NCI-H146 (cell line): ENCODE measurements at regions not wholly inside any gene's neighbourhood (a gene's known extent, or its start where the extent isn't known, plus 50 kb on each side); places are given as distances from the start of the nearest gene placed in this dataset.
"Not testable (repeated sequence)": the region's sequence is repeated elsewhere in the genome, so short reads cannot be mapped to it uniquely, and the experiment has no call there.

Source experiments
- DNase-seq: peaks from one replicate; lab custom pipeline; 2025; lab: John Stamatoyannopoulos, UW

DNA sequence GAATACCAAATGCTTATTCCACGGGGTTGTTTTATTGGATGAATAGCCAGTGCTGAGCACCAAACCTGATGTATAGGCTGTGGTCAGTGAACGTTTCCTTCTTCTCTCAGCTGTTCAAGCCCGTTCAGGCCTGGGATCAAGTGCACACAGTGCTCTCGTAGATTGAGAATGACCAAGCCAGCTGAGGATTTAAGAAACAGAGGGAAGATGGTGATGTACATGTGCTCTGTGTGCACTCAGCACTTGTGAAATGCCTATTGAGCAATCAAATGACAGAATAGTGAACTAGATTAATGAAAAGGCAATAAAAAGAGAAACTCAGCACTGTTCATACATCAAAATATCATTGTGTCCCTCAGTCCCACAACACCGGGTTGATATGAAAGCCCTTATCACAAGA is 302.5 kb downstream of the BMPER start:
- no peak for DNase-seq

DNA sequence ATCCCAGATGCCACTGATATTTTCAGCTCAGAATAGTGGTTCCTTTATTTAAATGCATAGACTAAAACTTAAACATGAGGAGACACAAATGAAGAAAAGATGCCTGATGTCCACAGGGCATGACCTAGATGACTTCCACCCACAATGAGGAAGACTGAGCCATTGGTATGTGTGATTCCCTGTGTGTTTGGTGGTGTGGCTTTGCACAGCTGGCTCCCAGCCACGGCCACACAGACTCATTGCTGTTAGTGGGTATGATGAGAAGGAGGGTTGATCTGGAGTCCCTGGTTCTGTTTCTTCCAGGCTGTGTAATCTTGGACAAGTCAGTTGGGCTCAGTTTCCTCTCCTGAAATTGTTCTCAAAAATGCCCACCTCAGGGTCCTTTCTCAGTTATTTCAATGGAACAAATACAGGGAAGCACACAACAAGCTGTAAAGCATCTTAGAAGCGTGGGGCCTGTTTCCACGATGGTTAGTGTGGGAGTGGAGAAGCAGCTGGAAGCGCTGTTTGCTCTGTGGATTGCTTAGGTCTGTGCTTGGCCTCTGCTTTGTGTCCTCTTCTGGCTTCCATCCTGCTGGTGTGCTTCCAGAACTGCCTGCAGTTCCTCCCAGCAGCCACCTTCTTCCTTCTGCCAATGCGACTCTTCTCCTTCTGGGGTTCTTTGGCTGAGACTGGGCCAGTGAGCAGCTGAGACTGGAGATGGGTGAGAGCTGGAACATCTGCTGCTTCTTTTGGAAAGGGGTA is 303.7 kb downstream of the BMPER start:
- DNase-seq: no peak

DNA sequence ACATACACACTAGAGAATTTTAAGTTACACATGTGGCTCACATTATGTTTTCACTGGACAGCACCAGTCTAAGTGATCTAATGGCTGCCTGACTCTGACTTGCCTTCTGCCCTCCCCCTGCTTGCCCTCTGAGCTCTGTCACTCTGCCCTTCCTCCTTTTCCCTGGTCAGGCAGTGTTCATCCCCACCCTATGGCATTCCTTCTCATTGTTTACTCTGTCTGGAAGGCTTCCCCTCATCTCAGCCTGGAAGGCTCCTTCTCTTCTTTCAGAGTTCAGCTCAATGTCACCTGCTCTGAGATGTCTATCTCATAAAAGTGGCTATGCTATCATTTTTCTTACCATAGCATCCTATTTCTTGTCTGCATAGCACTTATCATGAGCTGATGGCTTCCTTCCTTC is 305.7 kb downstream of the BMPER start:
- no peak for DNase-seq

DNA sequence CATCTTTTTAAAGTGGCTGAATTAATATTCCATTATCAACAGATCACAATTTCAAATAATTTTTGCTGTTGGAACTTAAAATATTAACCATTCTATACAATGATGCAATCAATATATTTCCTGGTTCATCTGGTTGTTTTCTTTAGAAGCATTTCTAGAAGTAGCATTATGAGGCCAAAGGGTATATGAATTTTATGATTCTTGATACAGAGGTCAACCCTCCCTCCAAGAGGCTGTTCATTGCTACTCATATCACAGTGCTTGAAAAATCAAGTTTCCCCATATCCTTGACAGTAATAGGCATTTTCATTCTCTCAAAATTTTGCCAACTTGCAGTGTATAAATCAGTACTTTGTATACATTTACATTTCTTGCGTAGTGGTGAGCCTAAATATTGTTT is 312.6 kb downstream of the BMPER start:
- no peak for DNase-seq

DNA sequence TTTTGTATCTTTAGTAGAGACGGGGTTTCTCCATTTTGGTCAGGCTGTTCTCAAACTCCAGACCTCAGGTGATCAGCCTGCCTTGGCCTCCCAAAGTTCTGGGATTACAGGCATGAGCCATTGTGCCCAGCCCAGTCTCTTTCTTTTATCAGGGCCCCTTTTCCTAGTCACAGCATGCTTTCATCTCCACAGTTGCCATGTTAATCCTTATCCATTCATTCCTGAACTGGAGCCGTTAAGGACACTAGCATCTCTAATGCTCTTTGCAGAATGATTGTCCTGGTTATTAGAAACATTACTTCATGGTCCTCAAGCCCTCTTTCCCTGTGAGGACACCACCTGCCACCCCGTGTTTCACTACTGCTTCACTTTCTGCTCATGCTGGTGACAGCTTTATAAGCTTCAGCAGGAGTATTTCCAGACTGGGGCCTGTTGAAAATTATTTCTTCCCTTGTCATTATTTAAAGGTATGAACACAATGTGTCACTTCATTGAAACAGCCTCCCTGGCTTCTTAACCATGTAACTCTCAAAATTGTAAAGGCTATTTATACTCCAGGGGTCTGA is 313.9 kb downstream of the BMPER start:
- DNase-seq: no peak

DNA sequence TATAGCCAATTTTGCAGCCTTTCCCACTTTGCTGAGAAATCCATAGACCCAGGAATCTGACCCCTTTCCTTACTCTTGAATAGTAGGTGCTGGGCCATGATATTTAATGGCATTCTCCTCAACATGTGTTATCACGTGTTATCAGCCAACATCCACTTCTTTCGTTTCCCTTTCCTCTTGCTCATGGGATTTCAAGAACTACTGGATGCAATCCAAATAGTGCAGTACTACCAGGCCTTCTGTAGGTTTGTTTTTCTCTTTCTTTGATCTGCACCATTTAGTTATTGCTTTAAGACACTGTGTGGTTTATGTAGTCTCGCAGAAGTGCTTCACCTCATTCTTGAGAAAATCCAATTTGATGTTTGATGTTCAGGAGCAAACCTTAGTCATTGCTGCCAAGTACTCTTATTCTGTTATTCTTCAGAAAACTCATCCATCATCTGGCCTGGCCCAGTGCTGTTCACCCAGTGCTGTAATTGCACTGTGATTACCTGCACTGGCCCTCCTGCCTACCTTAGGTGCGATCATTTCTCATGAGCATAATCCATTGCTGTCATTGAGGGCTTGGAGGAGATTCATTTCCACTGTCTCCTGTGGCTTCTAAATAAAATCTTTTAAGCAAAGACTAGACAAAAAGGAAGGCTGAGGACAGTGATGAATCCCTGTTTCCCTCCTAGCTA is 315.3 kb downstream of the BMPER start:
- DNase-seq: no peak

DNA sequence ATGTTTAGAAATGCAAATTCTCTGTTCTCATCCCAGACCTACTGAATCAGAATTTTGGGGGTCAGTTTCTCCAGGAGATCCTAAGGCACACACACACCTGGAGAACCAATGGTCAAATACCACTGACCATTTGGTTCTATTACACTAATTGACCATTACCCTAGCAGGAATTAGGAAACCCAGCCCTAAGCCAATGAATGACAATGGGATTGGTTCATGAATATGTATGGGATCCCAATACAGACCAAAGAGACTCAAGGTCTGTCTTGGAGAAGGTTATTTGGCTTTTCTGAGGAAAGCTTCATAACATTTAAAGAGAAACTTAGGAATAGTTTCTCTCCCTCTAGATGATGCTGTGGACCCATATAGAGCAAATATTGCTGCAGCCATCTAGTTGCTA is 317.0 kb downstream of the BMPER start:
- no peak for DNase-seq

DNA sequence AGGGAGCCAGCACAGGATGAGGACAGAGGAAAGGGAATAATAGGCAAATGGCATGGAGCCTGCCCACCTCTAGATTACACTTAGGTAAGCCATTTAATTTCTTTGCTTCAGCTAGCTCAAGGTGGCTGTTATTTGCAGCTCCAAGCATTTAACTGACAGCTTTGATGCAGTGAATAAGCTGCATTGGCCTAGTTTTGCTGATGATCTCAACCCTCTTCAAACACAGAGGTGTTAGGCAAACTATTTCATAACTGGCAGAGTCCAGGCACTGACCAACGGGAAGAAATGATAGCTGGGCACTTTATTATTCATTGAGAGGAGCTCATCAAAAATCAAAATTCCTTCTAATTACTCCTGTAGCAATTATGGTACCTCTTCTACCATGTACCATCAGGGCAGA is 317.4 kb downstream of the BMPER start:
- no peak for DNase-seq

DNA sequence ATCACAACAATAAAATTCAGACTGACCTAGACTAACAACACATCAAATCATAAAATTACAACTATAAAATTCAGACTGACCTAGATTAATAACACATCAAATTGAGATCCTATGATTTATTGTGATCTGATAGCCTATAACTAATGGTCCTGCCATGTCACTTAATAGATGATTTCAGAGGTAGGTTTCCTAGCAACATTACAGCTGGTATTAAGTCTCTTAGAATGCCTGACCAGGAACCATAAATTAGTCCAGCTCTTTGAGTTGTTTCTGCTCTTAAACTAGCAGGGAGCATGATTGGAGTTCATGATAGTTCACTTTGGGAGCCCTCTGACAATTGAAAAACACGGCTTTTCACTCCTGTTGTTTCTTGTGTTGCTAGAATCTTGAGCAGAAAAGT is 318.9 kb downstream of the BMPER start:
- no peak for DNase-seq

DNA sequence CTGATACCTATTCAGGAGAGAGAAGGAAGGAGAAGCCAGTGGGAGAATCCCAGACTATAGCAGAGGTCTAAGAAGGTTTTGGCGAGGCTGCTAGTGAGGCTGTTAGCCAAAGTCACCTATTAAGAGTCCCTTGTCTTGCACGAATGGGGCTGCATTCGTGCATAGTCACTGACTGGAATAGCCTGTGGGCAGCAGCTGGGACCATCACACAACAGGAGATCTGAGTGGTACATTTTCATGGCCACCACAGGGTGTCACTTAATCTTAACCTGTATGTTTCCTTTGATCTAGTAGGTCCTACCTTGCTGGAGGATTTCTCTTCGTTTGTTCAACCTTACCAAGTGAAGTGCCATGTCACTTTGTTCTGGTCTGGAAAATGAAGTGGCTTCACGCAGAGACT is 319.9 kb downstream of the BMPER start:
- DNase-seq: no peak

DNA sequence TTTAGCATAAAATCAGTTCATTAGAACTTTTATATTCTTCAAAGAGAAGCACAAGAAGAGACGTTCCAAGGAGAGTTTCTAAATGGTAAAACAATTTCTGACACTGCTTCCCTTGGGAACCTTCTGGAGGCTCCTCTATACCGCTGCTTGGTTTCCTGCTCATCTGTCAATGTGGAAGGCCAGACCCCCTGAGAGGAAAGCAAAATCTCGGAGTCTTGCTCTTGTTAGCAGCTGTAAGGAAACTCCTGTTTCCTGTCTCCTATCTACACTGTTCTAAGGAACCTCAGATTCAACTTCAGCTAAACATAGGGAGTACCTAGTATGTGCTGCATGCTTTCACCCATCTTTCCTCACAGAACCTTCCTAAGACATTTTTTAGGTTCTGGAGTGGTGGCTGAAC is 322.2 kb downstream of the BMPER start:
- no peak for DNase-seq

DNA sequence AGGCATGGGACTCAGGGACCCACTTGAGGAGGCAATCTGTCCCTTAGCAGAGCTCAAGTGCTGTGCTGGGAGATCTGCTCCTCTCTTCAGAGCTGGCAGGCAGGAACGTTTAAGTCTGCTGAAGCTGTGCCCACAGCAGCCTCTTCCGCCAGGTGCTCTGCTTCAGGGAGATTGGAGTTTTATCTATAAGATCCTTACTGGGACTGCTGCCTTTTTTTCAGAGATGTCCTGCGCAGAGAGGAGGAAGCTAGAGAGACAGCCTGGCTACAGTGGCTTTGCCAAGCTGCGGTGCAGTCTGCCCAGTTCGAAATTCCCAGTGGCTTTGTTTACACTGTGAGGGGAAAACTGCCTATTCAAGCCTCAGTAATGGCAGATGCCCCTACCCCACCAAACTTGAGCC is 329.8 kb downstream of the BMPER start:
- not testable (repeated sequence) for DNase-seq

DNA sequence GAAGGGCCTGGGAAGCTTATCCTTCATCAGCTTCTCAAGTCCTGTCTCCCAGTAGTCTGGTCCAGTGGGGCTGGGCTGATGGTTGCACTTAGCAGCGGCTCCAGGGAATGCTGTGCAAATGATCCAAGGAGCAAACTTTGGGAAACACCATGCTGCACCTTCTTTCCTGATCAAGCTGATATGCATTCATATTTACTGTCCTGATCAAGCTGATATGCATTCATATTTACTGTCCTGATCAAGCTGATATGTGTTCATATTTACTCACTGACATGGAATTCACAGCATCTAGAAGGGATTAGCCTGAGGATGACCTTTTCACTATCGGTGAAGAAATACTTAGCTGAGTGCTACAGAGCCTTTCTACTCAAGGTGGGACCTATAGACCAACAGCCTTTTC is 330.7 kb downstream of the BMPER start:
- no peak for DNase-seq

DNA sequence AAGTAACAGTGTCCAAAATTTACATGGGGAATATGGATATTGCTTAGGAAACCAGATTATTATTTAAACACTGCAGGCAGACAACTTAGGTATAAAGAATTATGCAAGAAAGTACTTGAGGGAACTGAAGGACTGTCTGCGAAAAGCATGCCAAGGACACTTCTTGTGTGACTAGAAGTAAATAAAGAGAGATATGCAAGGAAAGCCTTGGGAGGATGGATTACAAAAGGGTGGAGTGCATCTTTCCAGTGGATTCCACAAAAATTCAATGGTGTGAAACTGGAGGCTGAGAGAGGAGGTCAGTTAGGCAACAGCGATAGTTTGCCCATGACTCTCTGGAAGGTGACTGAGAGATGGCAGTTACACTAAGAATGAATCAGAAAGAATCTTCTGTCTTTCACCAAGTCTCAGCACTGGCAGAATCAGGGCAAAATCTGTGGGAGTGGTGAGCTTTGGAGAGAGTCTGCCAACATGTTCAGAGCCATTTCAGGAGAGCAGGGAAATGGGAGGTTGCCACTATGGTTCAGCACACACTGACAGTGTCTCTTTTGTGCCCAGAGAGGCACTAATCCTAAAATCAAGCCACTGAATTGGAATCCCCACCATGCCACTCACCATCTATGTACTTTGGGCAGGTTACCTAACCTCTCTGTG is 331.6 kb downstream of the BMPER start:
- no peak for DNase-seq

DNA sequence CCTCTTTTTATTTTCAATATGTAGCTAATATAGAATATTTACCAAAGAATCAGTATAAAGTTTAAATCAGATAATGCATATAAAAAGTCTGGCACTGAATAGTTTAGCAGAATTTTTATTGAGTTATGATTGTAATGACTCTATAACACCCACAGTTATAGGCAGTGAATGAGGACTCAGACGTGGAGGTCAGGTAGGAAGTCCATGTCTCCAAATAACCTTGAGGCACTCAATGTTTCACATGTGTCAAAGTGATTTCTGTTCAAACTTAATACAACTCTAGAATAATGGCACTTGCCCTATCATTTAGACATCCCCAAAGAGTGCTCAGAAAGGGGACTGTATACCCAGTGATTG is 332.1 kb downstream of the BMPER start:
- DNase-seq: no peak

DNA sequence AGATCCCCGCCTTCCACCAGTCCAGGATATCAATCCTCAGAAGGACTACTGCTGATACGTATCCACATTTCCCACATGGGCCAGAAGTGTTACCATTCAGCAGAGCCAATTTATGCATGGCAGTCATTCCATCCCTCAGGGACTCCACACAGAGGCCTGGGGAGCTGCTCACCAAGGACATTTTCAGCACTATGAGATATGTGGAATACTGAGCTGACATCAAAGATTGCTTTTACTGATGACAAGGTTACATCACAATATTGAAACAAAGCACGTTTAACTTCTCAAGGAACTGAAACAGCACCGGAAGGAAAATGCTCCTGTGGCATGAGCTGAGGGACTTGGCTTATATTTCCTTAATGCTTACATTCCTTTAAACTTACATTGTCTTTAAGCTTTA is 335.1 kb downstream of the BMPER start:
- no peak for DNase-seq

DNA sequence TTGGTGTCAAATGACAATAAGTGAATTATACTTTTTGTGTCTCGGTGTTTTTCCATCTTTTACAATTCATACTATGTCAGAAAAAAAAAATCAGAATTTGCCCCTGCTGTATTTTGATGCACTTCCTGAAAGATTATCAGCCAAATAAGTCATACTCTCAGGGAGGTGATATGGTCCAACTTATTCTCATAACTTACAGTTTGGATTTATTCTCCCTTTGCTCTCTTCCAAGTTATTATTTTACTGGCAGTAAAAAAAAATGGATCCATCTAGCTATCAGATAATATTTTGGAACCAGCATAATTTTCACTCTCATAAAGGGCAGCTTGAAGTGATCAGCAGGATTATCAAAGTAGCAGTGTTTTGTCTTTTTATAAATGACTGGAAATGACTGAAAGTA is 337.1 kb downstream of the BMPER start:
- no peak for DNase-seq

DNA sequence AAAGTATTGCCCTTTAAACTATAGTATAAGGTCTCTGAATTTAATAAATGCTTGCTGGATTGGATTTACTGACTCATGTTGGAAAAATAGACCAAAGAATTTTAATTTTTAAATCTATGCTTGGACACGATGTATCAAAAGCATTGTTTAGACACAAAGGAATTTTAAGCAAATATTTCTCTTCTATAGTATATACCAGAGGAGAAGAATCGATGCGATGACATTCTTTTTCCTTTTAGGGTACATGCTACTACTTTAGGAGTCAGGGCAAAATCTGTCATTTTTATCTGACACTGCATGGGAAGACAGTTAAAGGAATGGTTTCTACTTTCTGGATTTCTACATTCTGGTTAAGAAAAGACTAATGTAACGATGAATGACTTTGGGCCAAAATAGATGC is 339.9 kb downstream of the BMPER start:
- DNase-seq: no peak

DNA sequence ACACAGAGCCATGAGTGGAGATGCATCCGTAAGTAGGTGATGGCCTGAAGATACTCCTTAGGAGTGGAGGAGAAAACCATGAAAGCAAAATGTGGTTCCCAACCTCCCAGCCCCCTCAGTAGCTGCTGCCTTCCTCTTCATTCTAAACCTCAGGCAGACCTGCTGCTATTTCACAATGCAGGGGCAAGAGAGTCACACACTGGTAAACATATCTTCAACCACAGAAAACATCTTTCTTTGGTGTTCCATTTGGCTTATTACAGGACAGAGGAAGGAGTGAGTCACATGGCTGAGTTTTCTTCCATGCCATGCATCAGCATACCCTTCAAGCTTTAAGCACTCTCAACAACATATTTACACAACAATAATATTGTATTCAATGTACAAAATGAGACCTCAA is 342.1 kb downstream of the BMPER start:
- DNase-seq: no peak

DNA sequence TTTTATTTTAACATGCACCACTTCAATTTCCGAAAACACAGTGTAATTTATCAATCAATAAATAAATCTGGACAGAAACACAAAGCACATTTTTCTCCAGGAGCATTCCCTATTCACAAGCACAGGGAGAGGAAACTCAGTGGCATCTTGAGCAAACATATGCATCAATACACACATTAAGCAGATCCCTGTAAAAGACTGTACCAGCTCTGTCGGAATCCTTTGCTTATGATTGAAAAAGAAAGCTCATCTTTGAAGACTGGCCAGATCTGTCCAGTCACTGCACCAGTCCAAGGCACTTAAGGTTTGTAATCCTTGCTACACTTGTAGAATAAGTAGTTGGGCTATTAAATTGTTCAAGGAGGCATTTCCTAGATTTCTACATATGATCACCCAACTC is 343.9 kb downstream of the BMPER start:
- DNase-seq: no peak

DNA sequence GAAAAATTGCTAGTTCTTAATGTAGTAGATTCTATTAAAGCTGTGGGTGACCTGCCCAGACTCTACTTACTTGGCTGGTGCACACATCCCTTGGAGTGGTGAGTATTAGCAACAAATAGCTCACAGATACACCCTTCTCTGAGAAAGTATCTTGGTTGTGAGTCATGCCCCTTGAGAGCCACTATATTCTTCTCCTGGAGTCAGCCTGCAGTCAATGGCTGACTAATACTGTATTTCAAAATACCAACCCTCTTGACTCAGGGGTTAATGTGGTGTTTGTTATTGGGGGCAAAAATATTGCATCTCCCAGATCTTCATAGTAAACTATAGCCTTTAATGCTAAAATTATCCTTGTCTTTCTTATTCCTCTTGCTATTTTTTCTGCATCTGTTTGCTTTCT is 354.9 kb downstream of the BMPER start:
- no peak for DNase-seq

DNA sequence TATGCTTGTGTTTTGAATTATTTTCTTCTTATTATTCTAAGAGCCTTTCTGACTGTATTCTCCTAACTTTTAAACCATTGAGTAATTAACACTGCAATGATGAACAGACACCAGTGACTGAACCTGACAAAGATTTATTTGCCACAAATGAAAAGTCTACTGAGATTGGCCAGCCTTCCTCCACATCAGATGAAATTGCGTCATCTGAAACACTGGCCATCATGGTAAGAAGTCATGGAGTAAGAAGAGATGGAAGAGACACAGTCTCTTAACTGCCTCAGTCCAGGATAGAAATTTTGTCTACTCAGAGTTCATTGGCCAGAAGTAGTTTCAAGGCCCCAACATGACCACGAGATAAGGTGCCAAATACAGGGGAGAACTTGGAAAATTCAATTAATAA is 357.8 kb downstream of the BMPER start:
- DNase-seq: no peak

DNA sequence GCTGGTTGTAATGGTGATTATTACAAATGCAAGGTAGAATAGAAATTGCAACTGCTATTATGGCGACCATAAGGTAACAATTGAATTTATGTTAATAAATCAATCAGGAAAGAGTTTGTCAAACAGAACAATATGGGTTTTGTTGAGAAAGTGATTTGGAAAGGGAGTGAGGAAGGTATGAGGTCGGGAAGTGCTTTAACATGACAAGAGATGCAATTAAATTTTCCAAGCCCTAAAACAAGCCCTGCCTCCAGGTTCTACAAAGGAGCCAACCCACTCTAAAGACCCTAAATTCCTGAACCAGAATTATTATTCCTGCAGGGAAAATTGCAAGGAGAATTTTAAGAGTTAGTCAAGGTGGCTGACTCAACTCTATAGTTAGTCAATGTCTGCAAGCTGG is 363.7 kb downstream of the BMPER start:
- no peak for DNase-seq
